ENCODE measurements at regions not wholly inside any gene's neighbourhood (a gene's known extent, or its start where the extent isn't known, plus 50 kb on each side); places are given as distances from the start of the nearest gene placed in this dataset.

DNA sequence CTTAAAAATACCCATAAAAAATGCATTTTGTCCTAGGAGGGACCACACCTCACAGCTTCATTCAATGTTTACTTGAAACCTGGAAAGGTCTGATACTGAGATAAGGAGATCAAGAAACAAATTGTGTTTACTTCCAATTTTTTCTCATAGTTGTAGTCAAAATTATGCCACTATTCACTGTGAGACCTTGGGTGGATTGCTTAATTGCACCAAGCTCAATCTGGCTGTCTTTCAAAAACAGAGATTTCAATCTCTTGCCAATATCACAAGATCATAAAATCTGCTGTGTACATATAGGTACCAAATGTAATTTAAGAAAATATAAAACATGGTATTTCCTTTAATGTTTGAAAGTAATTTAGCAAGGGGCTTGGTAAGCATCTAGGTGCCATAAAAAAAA, 186.4 kb upstream of the THBS1 start:
- no peak for DNase-seq (ENCODE audit: low spot score)
- no peak for ATAC-seq (ENCODE audit: low FRiP score)
- TF ChIP-seq, protein P1, sequence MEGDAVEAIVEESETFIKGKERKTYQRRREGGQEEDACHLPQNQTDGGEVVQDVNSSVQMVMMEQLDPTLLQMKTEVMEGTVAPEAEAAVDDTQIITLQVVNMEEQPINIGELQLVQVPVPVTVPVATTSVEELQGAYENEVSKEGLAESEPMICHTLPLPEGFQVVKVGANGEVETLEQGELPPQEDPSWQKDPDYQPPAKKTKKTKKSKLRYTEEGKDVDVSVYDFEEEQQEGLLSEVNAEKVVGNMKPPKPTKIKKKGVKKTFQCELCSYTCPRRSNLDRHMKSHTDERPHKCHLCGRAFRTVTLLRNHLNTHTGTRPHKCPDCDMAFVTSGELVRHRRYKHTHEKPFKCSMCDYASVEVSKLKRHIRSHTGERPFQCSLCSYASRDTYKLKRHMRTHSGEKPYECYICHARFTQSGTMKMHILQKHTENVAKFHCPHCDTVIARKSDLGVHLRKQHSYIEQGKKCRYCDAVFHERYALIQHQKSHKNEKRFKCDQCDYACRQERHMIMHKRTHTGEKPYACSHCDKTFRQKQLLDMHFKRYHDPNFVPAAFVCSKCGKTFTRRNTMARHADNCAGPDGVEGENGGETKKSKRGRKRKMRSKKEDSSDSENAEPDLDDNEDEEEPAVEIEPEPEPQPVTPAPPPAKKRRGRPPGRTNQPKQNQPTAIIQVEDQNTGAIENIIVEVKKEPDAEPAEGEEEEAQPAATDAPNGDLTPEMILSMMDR (IDR thresholded peaks at IDR 0.05), result no peak

DNA sequence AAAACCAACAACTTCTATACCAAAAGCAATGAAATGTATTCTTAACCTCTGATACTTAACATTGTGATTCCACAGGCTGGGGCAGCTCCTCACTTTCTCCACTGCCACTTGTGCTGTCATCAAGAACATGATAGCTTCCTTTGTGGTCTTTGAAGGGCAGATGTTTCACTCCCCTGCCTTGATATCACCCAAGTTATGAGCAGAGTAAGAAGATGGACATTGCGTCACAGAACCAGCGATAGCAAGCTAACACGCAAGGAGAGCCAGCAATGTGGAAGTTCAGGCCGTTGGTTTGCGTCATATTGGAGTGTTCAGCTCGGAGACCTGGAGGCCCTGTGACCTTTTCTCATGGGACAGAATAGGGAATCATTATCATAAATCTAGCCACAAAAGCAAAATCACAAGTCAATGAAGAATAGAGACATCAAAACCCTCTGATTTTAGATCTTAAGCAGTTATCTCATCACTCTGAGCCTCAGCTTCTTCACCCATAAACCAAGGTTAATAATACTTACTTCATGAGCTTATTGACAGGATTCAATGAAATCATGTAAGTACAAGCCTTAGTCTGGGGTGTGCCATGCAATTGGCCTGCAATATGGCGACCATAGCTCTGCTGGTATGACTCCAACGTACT, 183.8 kb upstream of the THBS1 start:
- DNase-seq (ENCODE audit: low spot score), result no peak
- no peak for ATAC-seq (ENCODE audit: low FRiP score)
- TF ChIP-seq, protein P1 (IDR thresholded peaks at IDR 0.05), result no peak

DNA sequence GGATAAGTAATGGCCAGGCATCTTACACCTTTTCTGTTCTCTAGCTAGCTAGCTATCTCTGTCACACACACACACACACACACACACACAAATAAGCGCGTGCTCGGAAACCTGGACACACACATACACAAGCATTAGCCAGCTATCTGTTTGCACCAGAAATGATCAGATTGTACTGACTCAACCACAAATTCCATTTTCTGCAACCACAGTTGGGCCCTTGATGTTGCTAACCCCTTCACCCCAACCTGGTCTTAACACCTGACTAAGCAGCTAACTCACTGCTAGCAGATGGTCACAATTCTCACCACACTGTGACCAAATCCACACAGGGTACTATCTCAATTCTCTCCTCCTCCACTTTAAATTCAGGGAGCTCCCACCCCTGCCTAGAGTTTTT, 183.0 kb upstream of the THBS1 start:
- ATAC-seq (ENCODE audit: low FRiP score) (no peak), DNase-seq (ENCODE audit: low spot score) (no peak)
- TF ChIP-seq, protein P1 (IDR thresholded peaks at IDR 0.05), result no peak

DNA sequence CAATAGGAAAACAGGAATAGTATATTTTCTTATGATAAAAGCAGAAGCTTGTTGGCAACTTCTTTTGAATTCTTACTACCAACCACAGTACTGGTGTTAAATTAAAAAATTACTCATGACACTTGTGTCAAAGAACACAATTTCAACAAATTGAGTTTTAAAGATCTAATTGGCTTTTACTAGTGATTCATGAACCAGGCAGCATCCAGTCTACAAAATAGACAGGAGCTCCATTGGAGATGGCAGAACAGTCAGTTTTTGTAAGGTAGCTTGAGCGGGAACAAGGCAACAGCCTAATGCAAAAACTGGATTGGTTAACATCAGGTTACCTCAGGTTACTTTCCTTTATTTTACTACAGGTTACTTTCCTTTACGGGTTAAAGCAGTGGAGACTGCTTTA, 181.3 kb upstream of the THBS1 start:
- TF ChIP-seq, protein P1 (IDR thresholded peaks at IDR 0.05), result no peak

DNA sequence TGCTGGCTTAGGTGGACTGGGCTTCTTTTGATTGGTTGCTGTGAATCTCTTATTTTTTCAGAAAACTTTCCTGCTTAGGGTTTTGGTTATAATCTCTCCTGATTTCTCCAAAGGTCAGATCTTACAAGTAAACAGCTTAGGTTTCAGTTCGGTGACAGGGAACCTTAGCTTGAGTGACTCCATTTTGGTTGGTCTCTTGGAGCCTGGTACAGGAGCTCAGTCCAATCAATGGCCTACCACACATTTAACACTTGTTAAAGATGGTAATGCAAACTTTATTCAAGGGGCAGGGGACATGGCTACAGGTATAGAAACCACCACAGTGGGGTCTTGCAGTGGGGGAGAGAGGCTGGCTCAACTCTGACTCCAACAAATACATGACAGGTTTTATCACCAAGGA, 180.9 kb upstream of the THBS1 start:
- TF ChIP-seq, protein P1 (IDR thresholded peaks at IDR 0.05), result no peak
- no peak for ATAC-seq (ENCODE audit: low FRiP score)
- no peak for DNase-seq (ENCODE audit: low spot score)

More for the DNA sequence above, 181.3 kb upstream of the THBS1 start:
- ATAC-seq (ENCODE audit: low FRiP score), result no peak
- no peak for DNase-seq (ENCODE audit: low spot score)

DNA sequence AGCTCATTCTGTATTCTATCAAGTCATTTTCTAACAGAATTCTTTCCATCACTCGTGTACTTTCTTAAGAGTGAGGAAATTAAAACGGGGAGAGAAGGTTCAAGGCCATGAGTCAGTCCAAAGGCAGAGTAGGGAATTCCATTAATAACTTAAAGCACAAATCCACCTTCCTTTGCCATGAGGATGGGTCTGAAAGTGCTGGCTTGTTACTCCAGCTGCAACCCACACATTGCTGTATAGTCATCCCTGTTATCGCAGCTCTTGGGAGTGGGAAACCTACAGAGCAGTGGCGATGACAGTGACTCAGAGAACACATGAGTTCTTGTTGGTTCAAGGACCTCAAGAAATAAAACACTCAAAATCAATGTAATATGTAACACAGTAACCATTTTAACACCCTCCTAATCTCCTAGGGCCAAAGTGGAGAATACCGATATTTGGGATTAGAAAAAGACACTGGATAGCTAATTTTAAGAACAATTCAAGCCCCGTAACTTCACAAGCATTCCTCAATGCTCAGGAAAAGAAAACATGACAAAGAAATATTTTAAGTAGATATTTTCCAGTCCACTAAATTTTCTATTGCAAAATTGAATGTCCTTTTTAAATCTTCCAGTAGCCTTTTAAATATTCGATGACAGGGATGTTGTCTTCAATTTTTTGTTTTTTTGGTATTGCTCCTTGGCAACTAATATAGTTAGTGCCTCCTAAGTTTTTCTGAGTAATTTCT, 179.9 kb upstream of the THBS1 start:
- DNase-seq (ENCODE audit: low spot score) (no peak), ATAC-seq (ENCODE audit: low FRiP score) (peak; percentile 58)
- TF ChIP-seq, protein P1 (IDR thresholded peaks at IDR 0.05), result no peak

DNA sequence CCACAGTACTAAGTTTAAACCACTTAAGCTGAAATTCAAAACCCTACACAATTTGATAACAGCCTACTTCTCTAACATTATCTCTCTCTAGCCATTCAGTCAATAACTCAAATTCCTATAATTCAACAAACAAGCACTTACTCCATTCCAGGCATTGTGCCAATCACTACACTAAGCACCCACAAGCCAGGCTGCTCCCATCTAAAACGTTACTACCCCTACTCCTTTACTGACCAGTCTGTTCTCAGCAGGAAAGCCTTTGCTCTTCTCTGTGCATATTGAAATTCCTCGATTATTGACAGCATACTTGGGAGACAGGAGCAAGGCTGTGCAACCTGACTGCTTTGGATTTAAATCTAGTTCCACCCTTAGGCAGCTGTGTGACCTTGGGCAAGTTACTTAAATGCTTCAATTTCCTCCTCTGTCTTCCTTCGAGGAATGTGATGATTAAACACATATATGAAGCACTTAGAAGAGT, 177.2 kb upstream of the THBS1 start:
- TF ChIP-seq, protein P1 (IDR thresholded peaks at IDR 0.05), result no peak
- ATAC-seq (ENCODE audit: low FRiP score) (no peak), DNase-seq (ENCODE audit: low spot score) (no peak)
